Femur (tissue), 1 donor: ENCODE measurements at regions not wholly inside any gene's neighbourhood (a gene's known extent, or its start where the extent isn't known, plus 50 kb on each side); places are given as distances from the start of the nearest gene placed in this dataset.
A peak's percentile ranks its signal among the peaks of the same experiment; 100 is the strongest.
"Not testable (repeated sequence)": the region's sequence is repeated elsewhere in the genome, so short reads cannot be mapped to it uniquely, and the experiment has no call there.

Experiments
- DNase-seq: peaks from one replicate; pipeline ENCODE4 v3.0.0-alpha.2; 2017

- no peak for DNase-seq
These were observed 540.6 kb upstream of the GCFC2 start for GRCh38 chr2:76251342-76251741.

GRCh38 chr2:76247006-76247405, 536.3 kb upstream of the GCFC2 start:
- DNase-seq, result no peak

GRCh38 chr2:76211991-76212985, 501.6 kb upstream of the GCFC2 start:
- no peak for DNase-seq

- no peak for DNase-seq
These were observed 499.8 kb upstream of the GCFC2 start for GRCh38 chr2:76210551-76210950.

- DNase-seq, result no peak
These were observed 493.3 kb upstream of the GCFC2 start for GRCh38 chr2:76204048-76204447.

GRCh38 chr2:76202866-76203265, 492.2 kb upstream of the GCFC2 start:
- no peak for DNase-seq

- DNase-seq, result peak; percentile 57
These were observed 487.2 kb upstream of the GCFC2 start for GRCh38 chr2:76197842-76198448.

GRCh38 chr2:76197428-76197827, 486.7 kb upstream of the GCFC2 start:
- no peak for DNase-seq

- DNase-seq, result no peak
These were observed 483.5 kb upstream of the GCFC2 start for GRCh38 chr2:76194031-76194775.

- DNase-seq, result no peak
These were observed 482.4 kb upstream of the GCFC2 start for GRCh38 chr2:76193089-76193488.

- DNase-seq, result no peak
These were observed 477.8 kb upstream of the GCFC2 start for GRCh38 chr2:76188334-76189008.

- DNase-seq, result no peak
These were observed 476.7 kb upstream of the GCFC2 start for GRCh38 chr2:76187415-76187814.

- no peak for DNase-seq
These were observed 470.0 kb upstream of the GCFC2 start for GRCh38 chr2:76180676-76181075.

GRCh38 chr2:76178610-76179009, 467.9 kb upstream of the GCFC2 start:
- no peak for DNase-seq

GRCh38 chr2:76175295-76175694, 464.6 kb upstream of the GCFC2 start:
- no peak for DNase-seq

GRCh38 chr2:76174505-76174904, 463.8 kb upstream of the GCFC2 start:
- no peak for DNase-seq

- DNase-seq, result not testable (repeated sequence)
These were observed 462.5 kb upstream of the GCFC2 start for GRCh38 chr2:76173206-76173605.

- not testable (repeated sequence) for DNase-seq
These were observed 461.5 kb upstream of the GCFC2 start for GRCh38 chr2:76172154-76172595.

GRCh38 chr2:76170856-76171255, 460.1 kb upstream of the GCFC2 start:
- no peak for DNase-seq

GRCh38 chr2:76170009-76170384, 459.3 kb upstream of the GCFC2 start:
- DNase-seq, result no peak

GRCh38 chr2:76169276-76170008, 458.7 kb upstream of the GCFC2 start:
- no peak for DNase-seq

- no peak for DNase-seq
These were observed 453.1 kb upstream of the GCFC2 start for GRCh38 chr2:76163860-76164259.
